HG03095 (cell line): ENCODE measurements at regions not wholly inside any gene's neighbourhood (a gene's known extent, or its start where the extent isn't known, plus 50 kb on each side); places are given as distances from the start of the nearest gene placed in this dataset.
"Not testable (repeated sequence)": the region's sequence is repeated elsewhere in the genome, so short reads cannot be mapped to it uniquely, and the experiment has no call there.

Experiments
- ATAC-seq: cut with Tn5 transposase; IDR thresholded peaks from one replicate; pipeline ENCODE4 v1.9.1; 2021; ENCODE audit warnings: moderate library complexity; ENCODE audit not compliant: unreplicated experiment

DNA sequence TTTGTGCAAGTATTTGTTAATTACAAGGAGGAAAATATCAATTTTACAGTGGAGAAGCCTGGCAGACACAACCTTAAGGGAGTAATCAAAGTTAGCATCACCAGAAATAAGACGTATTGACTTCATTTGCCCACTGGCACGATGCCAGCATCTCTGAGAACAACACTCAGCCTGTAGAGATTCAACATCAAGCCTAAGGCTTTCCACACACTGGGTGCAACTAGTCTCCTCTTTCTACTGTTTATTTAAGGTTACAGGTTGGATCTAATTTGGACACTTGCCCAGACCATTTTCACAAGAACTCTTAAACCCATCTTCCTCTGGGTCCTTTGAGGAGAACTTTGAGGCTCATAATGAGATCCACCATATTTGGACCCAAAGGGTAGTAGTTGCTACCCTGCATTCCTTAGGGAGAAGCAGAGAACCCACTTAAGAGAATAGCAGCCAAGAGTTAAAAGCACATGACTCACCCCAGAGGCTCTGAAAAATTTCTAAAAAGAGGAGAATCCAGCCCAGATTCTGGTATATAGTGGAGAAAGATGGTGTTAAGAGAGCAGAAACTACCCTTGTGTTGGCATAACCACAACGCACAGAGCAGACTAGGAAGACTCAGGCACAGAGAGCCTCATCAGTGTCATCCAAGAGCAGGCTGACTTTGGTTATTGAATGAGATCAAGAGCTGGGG, 97.3 kb downstream of the CCDC71L start:
- no peak for ATAC-seq

GRCh38 chr7:106562711-106563366, 98.1 kb downstream of the CCDC71L start:
- ATAC-seq: no peak

DNA sequence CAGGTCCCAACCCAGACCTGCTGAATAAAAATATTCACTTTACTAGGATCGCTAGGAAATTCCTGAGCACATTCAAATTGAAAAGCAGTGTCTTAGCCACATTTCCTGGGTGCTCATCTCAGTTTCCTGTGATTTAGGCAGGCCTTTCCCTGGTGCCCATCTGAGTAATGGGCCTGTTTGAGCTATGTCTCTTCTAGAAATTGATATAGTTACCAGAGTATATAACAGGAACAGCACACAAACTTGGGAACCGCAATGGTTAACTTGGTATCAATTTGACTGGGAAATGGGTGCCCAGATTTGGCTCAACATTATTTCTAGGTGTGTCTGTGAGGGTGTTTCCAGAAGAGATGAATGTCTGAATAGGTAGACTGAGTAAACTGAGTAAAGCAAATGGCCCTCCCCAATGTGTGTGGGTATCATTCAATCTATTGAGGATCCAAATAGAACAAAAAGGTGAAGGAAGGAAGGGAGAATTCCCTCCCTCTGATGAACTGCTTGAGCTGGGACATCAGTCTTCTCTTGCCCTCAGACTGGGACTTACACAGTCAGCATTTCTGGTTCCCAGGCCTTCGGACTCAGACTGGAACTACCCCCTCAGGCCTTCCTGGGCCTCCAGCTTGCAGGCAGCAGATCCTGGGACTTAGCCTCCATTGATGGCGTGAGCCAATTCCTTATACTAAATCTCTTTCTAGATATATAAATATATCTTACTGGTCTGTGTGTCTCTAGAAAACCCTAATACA, 99.1 kb downstream of the CCDC71L start:
- no peak for ATAC-seq

DNA sequence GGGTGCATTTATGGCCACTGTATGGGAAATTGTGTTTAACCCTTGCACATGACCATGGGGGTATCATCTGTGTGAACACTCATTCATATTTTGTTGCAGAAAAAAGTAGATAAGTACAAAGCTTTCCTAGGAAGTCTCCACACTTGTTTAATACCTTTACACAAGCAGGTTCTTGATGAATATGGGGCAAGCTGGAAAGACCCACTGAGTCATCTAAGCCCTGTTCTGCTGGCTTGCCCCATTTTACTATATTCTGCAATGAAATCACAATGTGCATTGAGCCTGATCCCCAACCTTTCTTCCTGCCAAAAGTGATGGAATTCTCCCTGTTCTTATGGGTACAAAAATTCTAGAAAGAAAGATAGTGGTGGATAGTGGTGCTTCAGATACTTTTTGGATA, 99.8 kb downstream of the CCDC71L start:
- ATAC-seq: no peak

- ATAC-seq: no peak
Observed at GRCh38 chr7:106560482-106560881, 100.5 kb downstream of the CCDC71L start.

GRCh38 chr7:106556244-106556643, 104.7 kb downstream of the CCDC71L start:
- not testable (repeated sequence) for ATAC-seq

DNA sequence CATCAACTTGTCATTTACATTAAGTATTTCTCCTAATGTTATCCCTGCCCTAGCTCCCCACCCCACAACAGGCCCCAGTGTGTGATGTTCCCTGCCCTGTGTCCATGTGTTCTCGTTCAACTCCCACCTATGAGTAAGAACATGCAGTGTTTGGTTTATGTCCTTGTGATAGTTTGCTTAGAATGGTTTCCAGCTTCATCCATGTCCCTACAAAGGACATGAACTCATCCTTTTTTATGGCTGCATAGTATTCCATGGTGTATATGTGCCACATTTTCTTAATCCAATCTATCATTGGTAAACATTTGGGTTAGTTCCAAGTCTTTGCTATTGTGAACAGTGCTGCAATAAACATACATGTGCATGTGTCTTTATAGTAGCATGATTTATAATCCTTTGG, 106.3 kb downstream of the CCDC71L start:
- not testable (repeated sequence) for ATAC-seq

DNA sequence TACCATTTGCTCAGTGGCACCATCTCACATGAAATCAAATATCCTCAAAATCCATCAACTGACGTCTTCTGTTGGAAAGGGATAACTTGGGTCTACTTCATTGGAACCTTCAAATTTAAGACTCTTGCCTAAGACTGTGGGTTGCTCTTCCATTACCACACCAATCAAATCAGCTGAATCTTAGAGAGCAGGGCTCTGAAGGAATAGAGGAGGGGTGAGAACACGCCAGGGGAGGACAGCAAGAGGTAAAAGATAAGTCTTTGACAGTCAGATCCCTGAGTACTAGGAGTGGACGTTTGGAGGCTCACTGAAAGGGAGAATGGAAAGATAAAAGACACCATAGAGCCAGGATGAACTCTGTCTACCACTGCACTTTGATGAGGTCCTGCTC, 107.5 kb downstream of the CCDC71L start:
- no peak for ATAC-seq

DNA sequence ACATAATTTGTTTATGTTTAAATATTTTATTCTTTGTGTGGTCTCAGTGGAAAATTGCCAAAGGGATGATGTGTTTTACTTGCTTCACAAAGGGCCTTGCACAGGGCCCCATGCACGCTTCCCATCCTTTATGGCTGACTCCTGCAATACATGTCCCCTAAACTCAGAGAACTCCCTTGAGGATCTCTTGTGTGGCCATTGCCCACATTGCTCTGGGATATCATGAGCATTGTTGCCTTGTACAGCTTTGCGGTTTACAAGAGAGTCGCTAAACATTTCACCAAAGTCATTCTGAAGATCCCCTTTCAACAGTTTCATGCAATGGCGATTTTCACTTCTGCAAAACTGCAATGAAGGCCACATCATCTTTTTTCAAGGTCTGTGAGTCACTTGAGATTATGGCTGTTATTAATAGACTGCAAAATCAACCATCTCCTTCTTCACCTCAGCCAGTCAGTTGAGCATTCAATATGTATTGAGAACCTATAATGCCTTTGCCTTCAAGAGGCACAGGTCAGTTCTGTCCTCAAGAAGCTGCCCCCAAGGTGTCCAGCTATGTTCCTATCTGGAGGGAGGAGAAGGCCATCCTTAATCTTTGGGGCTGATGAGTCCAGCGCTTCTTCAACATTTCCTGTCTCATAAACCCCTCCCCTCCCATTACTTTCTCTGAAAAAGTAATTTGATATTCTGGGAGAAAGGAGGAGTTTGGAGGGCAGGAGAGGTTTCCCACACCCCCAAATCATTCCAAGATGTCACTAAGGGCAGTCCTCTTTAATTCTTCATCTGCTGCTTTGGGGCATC, 108.1 kb downstream of the CCDC71L start:
- peak; percentile 99 for ATAC-seq

GRCh38 chr7:106551936-106552335, 109.0 kb downstream of the CCDC71L start:
- ATAC-seq: no peak

- no peak for ATAC-seq
Observed at GRCh38 chr7:106548491-106548890, 112.5 kb downstream of the CCDC71L start.

DNA sequence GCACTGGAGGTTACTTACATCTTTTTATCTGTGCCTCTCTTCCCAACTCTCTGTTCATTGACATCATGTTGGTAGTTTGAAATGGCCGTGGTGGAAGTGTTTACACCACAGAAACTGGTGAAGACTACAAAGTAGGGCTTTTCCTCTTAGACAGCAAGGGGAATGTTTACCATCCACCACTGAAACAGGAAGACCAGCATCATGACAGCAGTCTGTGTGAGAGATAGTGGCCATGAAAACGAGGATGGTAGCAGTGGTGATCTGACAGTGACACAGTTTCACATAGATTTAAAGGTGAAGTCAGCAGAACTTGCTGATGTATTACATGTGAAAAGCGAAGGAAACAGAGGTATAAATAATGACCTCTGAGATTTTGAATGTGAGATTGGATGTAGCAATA, 115.7 kb downstream of the CCDC71L start:
- ATAC-seq: peak; percentile 44

GRCh38 chr7:106543221-106543757, 117.7 kb downstream of the CCDC71L start:
- ATAC-seq: no peak

- peak; percentile 77 for ATAC-seq
Observed at GRCh38 chr7:106542550-106543220, 118.3 kb downstream of the CCDC71L start.

- no peak for ATAC-seq
Observed at GRCh38 chr7:106538638-106539037, 122.3 kb downstream of the CCDC71L start.

- ATAC-seq: no peak
Observed at GRCh38 chr7:106537119-106537518, 123.8 kb downstream of the CCDC71L start.

- no peak for ATAC-seq
Observed at GRCh38 chr7:106536079-106536478, 124.9 kb downstream of the CCDC71L start.

GRCh38 chr7:106535234-106535932, 125.6 kb downstream of the CCDC71L start:
- ATAC-seq: no peak

DNA sequence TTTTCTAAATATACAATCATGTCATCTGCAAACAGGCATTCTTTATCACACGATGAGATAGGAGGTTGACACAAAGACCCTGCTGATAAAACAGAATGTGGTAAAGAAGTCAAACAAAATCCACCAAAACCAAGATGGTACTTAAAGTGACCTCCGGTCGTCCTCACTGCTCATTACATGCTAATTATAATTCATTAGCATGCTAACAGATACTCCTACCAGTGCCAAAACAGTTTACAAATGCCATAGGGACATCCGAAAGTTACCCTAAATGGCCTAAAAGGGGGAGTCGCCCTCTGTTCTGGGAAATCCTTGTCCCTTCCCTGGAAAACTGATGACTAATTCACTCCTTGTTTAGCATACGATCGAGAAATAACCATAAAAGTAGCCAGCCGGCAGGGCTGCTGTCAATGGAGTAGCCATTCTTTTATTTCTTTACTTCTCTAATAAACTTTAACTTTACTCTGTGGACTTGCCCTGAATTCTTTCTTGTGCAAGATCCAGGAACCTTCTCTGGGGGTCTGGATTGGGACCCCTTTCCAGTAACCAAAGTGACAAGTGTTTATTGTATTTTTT, 126.6 kb downstream of the CCDC71L start:
- ATAC-seq: no peak
